Calu3 (cell line): ENCODE measurements at regions not wholly inside any gene's neighbourhood (a gene's known extent, or its start where the extent isn't known, plus 50 kb on each side); places are given as distances from the start of the nearest gene placed in this dataset.

Experiments used
- BruUV-seq: library from RNA; stranded (reverse); fragments of 400-500 nt; replicated peaks from 2 replicates; lab custom pipeline; 2021; lab: Mats Ljungman, UMichigan
- CTCF ChIA-PET: fragments of 300-600 bp; sonication (Branson Sonifier 250); formaldehyde crosslinking; loops from one replicate; lab custom pipeline; 2022; ENCODE audit warnings: antibody characterized with exemption; lab: Charles Lee
- DNase-seq: peaks from one replicate; pipeline ENCODE4 v3.0.0; 2022
- H3K27ac Mint-ChIP-seq: one replicate; pipeline ENCODE4 v1.8.0; 2022; ENCODE audit warnings: mixed read lengths; ENCODE audit not compliant: unreplicated experiment
- H3K27me3 Mint-ChIP-seq: one replicate; pipeline ENCODE4 v1.8.0; 2022; ENCODE audit warnings: mixed read lengths; ENCODE audit not compliant: unreplicated experiment
- H3K36me3 Mint-ChIP-seq: one replicate; pipeline ENCODE4 v1.8.0; 2022; ENCODE audit warnings: mild to moderate bottlenecking, moderate library complexity, mixed read lengths; ENCODE audit not compliant: insufficient read depth, unreplicated experiment
- H3K4me1 Mint-ChIP-seq: one replicate; pipeline ENCODE4 v1.8.0; 2022; ENCODE audit warnings: mild to moderate bottlenecking, low read depth, mixed read lengths; ENCODE audit not compliant: unreplicated experiment
- H3K4me3 Mint-ChIP-seq: one replicate; pipeline ENCODE4 v1.8.0; 2022; ENCODE audit warnings: mild to moderate bottlenecking, low read depth, moderate library complexity, mixed read lengths; ENCODE audit not compliant: unreplicated experiment
- H3K9me3 Mint-ChIP-seq: one replicate; pipeline ENCODE4 v1.8.0; 2022; ENCODE audit warnings: low read depth, mixed read lengths; ENCODE audit not compliant: unreplicated experiment
- CTCF ChIP-seq: fragments of 200-600 bp; IDR thresholded peaks from one replicate; pipeline ENCODE4 v1.8.0; 2022; ENCODE audit warnings: antibody characterized with exemption; ENCODE audit not compliant: unreplicated experiment
- intact Hi-C: fragments of 100-400 bp; cut with micrococcal nuclease; formaldehyde crosslinking; loops from one replicate; pipeline ENCODE4 v1.10.0; 2022; ENCODE audit not compliant: unreplicated experiment

GRCh38 chr2:147355706-147356105, 489.1 kb upstream of the ACVR2A start:
- no TSS peak for BruUV-seq

DNA sequence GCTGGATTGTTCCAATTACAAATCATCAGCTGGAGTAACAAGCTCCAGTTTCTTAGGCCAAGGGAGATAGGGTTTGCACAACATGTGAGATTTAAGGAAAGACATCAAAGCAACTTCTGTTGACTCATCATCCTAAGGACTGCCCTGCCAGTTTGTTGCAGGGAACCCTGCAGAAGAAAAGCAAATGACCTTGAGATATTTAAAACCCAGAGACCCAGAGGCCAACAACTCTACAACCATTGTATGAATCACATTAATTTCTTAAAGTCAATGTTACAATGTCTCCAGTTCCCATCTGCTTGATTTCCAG, 491.8 kb upstream of the ACVR2A start:
- no peaks in the 10 kb centered on the region for H3K27me3 Mint-ChIP-seq
- H3K4me1 Mint-ChIP-seq = peaks cover 7% of the 10 kb centered on the region
- CTCF ChIA-PET = no interaction called here
- no peak for TF ChIP-seq CTCF
- DNase-seq = no peak
- no peaks in the 10 kb centered on the region for H3K9me3 Mint-ChIP-seq
- intact Hi-C loops = no loop called here
- no peak overlapping the region for H3K4me3 Mint-ChIP-seq
- no peak overlapping the region for H3K27ac Mint-ChIP-seq
- no peaks in the 10 kb centered on the region for H3K36me3 Mint-ChIP-seq
- no TSS peak for BruUV-seq

More at GRCh38 chr2:147355706-147356105, 489.1 kb upstream of the ACVR2A start:
- H3K36me3 Mint-ChIP-seq = no peaks in the 10 kb centered on the region
- H3K4me1 Mint-ChIP-seq = no peaks in the 10 kb centered on the region
- TF ChIP-seq CTCF = no peak
- H3K9me3 Mint-ChIP-seq = no peaks in the 10 kb centered on the region
- no peak overlapping the region for H3K27ac Mint-ChIP-seq
- H3K27me3 Mint-ChIP-seq = no peaks in the 10 kb centered on the region
- CTCF ChIA-PET = interaction anchor here (0.7 kb wide), 2 partner anchors 59 to 117 kb away, joined by 4 read pairs; no protein-coding TSS in a partner anchor
- no peak for DNase-seq
- intact Hi-C loops = no loop called here
- H3K4me3 Mint-ChIP-seq = no peak overlapping the region

GRCh38 chr2:147352264-147353071, 492.4 kb upstream of the ACVR2A start:
- H3K9me3 Mint-ChIP-seq = no peaks in the 10 kb centered on the region
- no peaks in the 10 kb centered on the region for H3K36me3 Mint-ChIP-seq
- H3K27ac Mint-ChIP-seq = no peak overlapping the region
- H3K27me3 Mint-ChIP-seq = no peaks in the 10 kb centered on the region
- intact Hi-C loops = no loop called here
- no peak for TF ChIP-seq CTCF
- H3K4me1 Mint-ChIP-seq = peaks cover 7% of the 10 kb centered on the region
- no TSS peak for BruUV-seq
- no peak for DNase-seq
- no peak overlapping the region for H3K4me3 Mint-ChIP-seq
- CTCF ChIA-PET = no interaction called here

- H3K9me3 Mint-ChIP-seq = no peaks in the 10 kb centered on the region
- peaks cover 7% of the 10 kb centered on the region for H3K4me1 Mint-ChIP-seq
- no peaks in the 10 kb centered on the region for H3K27me3 Mint-ChIP-seq
- intact Hi-C loops = no loop called here
- no TSS peak for BruUV-seq
- no peak overlapping the region for H3K4me3 Mint-ChIP-seq
- no peak for TF ChIP-seq CTCF
- no peak overlapping the region for H3K27ac Mint-ChIP-seq
- DNase-seq = no peak
- H3K36me3 Mint-ChIP-seq = no peaks in the 10 kb centered on the region
- CTCF ChIA-PET = no interaction called here
Observed at GRCh38 chr2:147351784-147352183, 493.0 kb upstream of the ACVR2A start.
